Panc1 (cell line): ENCODE measurements at regions not wholly inside any gene's neighbourhood (a gene's known extent, or its start where the extent isn't known, plus 50 kb on each side); places are given as distances from the start of the nearest gene placed in this dataset.

Experiments
- CTCF ChIP-seq: fragments of 450-650 bp; IDR thresholded peaks from 2 replicates; pipeline ENCODE4 v1.5.1; 2017; ENCODE audit warnings: mild to moderate bottlenecking
- POLR2AphosphoS5 ChIP-seq: IDR thresholded peaks from 2 replicates; pipeline ENCODE4 v1.6.1; 2012; ENCODE audit warnings: mild to moderate bottlenecking, low read depth, low read length, moderate library complexity
- REST ChIP-seq, 2 experiments: IDR thresholded peaks; 2 replicates each; pipeline ENCODE4 v1.6.1; 2011 to 2012; ENCODE audit warnings: low read depth in 2 of 2, control low read depth in 1 of 2, low read length in 1 of 2, mild to moderate bottlenecking in 1 of 2, moderate library complexity in 1 of 2; ENCODE audit not compliant: insufficient read depth in 1 of 2

DNA sequence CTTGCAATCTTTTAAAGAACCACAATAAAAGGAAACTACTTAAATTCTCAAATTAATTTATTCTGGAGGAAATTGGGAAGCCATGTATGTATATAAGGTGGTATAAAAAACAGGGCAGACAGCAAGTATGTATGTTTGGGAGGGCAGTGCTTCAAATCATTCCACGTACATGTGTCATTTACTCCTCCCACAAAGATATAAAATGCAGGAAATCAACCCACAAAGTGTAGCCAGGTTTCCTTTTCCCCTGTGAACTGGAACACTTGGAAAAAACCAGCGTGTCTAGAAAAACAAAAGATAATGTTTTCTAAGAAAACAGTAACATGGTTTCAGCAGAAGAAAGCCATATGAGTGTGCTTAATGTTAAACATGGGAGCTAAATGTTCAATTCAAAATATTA, 156.7 kb upstream of the FAM47A start:
- TF ChIP-seq CTCF (no peak), POLR2AphosphoS5 (no peak), REST (IDR thresholded peaks at IDR 0.05; ENCODE audit: insufficient read depth in 1 of 2, low read depth in 2 of 2, low read length in 1 of 2) (no peak)
